Hematopoietic multipotent progenitor cell treated with erythropoietin and hydrocortisone succinate and interleukin-3 and kit ligand, for 15 days (in vitro differentiated cells): ENCODE measurements at regions not wholly inside any gene's neighbourhood (a gene's known extent, or its start where the extent isn't known, plus 50 kb on each side); places are given as distances from the start of the nearest gene placed in this dataset.
"Not testable (repeated sequence)": the region's sequence is repeated elsewhere in the genome, so short reads cannot be mapped to it uniquely, and the experiment has no call there.

Experiments used
- DNase-seq: peaks from one replicate; pipeline ENCODE4 v3.0.0-alpha.2; 2015; ENCODE audit warnings: low spot score

DNA sequence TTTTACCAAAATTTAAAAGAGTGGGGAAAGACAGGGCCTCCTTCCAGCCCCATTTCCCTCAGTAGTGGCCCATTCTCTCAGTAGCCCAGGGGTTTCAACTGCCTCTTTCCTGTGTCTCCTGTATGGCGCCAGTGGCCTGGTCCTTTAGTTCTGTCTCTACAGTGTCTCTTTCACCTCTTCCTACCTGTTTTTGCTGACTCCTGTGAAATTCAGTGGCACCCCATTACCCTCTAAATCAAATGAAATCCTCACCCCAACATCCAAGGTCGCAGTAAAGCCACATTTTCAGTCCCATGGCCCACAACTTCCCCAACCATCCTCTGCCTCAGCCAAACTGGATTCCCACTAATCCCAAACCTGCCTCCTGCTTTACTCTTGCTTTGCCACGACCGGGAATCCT lies 200.7 kb downstream of the IPMK start:
- DNase-seq: no peak

DNA sequence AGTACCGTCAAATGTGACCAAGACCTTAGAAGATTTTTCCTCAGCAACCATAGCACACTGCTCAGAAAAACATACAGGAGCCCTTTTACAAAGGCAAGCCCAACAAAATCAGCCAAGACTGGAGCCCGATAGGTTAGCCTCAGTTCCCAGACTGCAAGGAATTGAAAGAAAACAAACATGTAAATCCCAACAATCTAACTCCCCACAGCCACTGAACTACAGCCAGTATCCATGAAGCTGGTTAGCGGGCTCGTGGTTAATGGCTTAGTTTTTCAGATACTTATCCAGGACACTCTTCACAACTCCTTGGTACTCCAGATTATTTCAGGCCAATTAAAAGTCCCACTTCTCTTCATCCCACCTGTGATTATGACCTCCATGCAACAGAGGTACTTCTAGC lies 201.6 kb downstream of the IPMK start:
- DNase-seq: no peak

DNA sequence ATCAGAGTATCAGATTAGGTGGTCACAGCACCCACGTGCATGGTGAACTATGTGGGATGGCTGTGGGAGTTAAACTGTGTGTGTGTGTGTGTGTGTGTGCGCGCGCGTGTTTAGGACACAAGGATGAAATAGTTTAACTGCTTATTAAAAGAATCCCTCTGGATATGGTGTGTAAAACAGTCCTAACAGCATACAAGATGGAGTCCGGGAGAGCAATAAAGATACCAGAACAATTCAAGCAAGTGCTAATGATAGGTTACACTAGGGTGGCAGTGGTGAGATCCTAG lies 202.2 kb downstream of the IPMK start:
- DNase-seq: no peak

DNA sequence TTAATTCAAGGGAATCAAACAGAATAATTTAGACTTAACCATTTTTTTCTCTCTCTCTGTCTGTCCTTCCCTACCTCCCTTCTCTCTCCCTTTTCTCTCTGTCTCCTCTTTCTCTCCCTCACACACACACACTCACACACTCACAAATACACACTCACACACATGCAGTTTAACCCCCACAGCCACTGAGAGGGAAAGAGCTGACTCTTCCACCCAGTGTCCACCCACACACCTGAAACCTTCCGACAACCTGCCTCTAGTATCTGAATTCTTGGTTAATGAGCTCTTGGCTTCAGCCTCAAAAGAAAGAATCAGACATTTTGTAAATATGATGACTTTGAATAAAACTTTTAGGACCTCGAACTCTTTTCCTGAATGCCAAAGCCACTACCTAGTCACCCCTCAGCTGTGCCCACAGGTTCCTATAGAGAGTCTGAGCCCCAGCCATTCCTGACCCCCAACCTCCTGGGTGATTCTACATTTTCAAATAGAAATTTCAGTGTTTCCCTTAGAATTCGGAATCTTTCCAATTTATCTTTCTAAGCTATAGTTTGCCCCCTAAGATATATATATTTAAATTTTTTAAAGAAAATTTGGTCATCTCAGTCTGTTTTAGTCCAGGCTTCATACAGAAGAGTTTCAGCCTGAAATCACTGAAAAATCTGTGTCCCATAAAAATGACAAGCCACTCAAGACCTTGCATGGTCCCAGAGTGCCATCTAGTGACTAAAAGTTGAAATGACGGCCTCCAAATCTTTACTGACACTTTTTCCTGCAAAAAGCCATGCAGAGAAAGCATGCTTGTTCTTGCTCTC lies 202.8 kb downstream of the IPMK start:
- peak; percentile 26 for DNase-seq

DNA sequence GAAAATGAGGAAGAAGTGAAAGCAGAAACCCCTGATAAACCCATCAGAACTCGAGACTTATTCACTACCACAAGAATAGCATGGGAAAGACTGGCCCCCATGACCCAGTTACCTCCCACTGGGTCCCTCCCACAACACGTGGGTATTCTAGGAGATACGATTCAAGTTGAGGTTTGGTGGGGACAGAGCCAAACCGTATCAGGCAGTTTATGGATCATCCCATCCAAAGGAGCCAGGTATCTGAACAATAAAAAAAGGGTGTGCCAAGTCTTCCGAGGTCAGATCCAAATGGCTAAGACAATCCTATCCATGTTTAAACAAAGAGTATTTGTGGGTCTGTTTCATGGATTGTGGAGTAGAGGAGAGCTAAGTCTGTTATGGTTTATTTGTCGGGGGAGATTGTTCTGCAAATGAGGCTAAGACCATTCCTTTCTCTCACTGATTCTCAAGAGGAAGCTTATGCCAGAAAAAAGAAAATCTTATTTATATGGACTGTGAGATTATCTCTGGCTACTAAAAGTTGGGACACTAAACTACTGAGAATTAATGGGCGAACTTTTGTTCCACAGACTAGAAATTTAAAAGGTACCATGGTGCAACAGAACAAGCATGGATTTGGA lies 203.7 kb downstream of the IPMK start:
- DNase-seq: no peak

DNA sequence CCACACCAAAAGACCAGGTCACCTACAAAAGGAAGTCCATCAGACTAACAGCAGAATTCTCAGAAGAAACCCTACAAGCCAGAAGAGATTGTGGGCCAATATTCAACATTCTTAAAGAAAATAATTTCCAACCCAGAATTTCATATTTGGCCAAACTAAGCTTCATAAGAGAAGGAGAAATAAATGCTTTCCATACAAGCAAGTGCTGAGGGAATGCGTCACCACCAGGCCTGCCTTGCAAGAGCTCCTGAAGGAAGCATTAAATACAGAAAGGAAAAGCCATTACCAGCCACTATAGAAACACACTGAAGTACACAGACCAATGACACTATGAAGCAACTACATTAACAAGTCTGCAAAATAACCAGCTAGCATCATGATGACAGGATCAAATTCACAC lies 209.0 kb downstream of the IPMK start:
- DNase-seq: not testable (repeated sequence)

DNA sequence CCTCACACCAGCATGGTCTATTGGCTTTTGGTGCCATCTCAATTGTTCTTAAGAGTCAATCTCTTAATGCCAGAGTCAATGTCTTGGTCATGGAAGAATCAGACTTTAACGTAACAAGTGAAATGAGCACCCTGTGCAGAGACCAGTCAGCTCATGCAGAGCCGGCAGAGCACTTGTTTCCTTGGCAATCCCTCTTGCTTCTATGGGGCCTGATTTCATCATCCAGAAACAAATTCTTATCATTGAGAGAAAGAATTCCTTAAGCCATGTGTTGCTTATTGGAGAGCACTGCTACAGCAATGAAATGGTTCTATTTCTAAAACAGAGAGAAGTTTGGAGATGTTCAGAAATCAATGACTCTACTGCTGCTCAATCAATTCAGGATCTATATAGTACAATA lies 212.8 kb downstream of the IPMK start:
- DNase-seq: no peak

DNA sequence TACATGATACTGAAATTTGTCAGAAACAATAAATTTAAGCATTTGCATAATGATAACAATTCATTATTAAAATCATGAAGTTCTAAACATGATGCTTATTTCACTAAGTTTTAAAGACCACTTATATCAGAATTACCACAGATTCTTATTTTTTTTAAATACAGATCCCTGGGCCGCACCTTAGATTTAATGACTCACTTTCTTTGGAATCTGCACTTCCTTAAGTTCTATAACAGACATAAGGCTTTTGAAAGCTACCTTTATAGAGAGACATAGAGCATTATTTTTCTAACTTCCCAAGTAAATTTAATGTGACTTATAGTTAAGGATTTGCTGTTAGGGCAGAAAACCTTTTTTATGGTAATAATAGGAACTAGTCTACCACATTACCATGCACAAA lies 214.9 kb downstream of the IPMK start:
- no peak for DNase-seq

DNA sequence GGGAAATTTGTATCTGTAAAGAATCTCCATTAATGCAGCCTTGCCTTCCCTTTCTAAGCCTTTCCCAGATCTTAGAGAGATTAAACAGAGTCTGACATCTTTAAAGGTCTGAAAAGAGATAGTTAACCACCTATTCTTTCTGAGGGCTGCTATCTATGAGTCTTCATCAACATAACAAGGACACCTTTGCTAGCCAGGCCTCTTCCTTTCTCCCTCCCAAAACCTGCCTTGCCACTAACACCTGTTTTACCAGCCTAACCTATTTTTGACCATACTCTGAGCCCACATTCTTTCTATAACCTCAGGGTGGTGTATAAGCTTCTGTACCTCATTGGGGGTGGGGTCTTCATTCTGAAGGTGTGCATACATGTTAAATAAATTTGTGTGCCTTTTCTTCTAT lies 217.1 kb downstream of the IPMK start:
- DNase-seq: no peak

DNA sequence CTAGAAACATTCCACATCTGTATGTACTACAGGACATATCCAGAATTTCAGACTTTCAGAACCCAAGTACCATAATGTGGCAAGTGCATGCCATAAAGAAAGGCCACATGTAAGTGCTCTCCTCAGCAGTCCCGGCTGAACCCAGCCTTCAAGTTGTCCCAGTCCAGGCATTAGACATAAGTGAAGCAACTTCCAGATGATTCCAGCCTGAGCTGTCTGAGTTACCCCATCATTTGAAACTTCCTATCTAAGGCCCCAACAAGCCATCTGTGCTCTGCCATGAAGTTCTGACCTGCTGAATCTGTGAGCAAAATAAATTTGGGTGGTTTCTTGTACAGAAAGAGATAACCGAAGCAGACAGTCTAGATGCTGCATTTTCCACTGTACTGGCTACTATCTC lies 218.8 kb downstream of the IPMK start:
- no peak for DNase-seq

DNA sequence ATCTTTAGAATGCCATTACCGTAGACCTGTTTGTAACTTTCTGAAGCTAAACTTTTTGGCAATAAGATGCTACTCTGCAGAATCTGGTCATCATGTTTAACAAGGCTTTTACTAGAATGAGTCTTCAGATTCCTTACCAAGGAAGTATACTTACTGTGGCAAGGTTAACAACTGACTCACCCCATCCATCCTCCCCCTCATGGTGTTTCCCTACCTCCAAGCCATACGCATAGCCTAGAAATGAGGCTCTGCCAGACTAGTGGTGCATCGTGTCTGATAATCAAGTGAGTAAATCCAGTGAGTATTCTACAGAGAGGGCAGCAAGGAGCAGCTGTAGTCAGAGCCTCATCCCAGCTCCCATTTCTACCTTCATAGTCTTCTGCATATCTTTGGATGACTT lies 223.6 kb downstream of the IPMK start:
- DNase-seq: no peak

DNA sequence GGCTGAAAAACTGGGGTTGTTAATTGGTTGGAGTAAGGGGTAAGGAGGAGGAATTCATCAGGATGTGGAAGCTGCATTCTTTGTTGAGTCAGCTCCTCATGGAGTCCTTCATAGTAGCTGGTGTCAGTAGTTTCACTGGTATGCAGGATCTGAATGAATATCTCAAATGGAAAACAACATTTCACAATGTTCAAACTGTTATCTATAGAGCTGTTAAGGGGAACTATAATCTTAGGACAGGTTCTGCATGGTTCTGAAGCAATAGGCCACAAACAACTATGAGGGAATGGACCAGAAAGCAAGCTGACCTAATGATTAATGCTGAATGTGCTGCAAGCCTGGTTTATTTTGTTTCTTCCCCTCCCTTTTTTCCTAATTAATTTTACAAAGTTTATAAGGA lies 225.8 kb downstream of the IPMK start:
- DNase-seq: no peak

DNA sequence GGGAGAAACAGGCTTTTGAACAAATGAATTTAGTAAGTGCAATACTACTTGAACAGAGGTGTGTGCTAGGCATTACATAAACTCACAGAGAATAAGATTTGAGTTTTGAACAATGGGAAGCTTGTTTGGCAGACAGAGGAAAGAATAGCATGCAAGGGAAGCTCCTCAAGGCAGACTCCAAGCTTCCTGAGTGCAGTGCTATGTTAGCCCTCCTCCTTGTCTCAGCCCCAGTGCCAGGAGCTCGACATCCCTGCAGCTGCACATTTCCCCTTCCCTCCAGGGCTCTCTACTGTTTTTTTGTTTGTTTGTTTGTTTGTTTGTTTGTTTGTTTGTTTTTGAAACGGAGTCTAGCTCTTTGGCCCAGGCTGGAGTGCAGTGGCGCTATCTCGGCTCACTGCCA lies 237.5 kb downstream of the IPMK start:
- no peak for DNase-seq

DNA sequence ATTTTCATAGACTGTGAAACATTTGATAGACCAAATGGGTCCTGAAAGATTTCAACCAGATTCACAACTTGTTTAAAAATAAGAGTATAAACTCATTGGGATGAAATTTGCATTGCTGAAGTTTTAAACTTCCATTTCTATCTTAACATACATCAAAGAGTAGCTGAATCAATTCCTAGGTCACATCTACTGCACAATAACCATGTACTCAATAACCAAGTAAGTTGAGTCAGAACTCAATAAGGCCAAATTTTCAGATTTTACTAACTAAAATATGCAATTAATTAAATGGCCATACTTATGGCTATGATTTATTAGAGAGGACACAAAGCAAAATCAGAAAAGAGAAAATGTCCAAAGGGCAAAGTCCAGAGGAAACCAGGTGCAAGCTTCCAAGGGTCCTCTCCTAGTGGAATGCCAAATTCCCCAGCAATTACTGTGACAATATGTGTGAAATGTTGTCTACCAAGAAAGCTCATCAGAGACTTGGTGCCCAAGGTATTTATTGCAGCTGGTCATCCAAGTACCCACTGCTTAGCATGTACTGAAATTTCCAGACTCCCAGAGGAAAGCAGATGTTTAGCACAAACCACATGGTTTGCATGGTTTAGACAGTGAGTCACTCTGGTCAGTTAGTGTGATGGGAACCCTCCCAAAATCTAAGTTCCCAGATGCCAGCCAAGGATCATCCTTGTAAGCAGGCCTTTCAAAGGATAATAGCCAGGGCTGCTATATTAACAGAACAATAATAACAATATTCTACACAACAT lies 238.9 kb downstream of the IPMK start:
- DNase-seq: no peak

DNA sequence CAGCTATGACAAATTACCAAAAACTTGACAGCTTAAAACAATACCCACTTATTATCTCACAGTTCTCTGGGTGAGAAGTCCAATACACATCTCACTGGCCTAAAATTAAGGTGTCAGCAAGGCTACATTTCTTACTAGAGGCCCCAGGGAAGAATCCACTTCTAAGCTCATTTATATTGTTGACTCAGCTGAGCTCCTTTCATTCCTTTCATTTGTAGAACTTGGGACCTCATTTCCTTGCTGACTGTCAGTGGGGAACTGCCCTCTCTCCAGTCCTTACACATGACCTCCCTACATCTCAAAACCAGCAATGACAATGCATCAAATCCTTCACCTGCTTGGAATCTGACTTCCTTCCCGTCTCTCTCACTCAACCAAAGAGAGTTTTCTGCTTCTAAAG lies 240.3 kb downstream of the IPMK start:
- no peak for DNase-seq

DNA sequence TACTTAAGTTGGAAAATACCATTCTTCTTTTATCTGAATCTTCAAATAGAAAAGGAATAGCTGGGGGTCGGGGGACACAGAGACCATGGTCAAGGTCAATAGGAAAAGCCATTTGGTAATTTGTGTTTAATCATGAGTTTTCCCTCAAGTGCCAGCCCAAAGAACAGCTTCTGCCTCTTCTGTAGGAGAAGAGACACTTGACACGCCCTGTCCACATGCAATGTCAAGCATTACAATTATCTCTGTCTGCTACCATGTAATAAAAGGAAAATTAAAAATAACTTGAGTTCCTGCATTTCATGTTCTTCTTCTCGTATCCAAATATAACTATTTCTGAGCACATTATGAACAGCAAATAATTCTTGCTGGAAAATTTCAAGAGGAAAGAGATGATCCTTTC lies 241.7 kb downstream of the IPMK start:
- no peak for DNase-seq

DNA sequence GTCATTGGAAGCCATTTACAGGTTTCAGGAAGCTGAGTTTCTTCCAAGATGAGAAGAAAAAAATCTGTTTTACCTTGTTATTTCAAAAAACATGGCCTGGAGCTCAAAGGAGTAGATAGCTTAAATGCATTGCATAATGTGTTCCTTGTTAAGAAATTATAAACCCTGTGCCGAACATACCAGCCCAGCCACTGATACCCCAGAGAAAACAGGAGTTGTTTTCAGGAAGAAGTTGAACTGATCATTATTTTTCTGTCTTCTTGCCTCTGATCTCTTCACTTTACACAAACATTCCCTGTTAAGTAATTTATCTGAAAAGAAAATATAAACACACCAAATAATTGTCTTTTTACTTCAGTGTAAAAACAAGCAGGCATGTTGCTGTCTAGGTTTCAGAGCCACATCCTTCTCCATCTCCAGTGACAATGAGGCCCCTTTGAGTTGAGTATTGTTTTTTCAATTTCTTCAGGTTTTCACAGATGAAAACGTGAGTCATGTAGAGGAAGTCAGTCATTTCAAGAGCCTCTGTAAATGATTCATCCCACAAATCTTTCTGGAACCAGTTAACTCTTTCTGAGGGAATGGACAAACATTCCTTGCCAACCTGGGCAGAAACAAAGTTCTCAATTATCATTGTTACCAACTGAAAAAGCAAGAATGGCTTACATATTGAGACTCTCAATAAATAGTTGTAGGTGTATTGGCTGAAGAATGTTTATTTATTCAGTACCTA lies 244.2 kb downstream of the IPMK start:
- DNase-seq: no peak

DNA sequence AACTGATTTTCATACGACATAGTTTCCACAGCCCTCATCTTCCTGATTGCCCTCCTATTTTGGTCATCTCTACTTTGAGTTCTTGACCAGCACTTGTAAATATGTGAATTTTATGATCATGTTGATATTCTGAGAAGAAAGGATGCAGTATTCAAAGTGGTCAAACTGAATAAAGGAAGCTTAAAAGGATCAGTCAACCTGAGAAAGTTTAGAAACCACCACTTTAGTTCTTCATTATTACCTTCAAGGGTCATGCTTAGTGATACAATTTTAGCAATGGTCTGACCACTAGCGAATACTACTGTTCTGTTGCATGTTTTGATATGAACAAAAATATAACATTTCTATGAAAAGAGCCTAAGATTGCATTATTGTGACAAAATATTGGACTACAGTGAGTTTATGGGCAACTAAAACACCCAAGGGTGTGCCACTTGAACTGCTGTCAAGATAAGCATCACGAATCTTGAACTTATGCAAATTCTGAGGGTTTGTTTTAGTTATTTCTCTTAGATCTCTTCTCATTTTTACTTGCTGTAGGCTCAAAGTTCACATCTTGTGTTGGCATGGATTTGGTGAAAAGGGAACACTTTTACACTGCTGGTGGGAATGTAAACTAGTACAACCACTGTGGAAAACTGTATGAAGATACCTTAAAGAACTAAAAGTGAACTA lies 247.7 kb downstream of the IPMK start:
- DNase-seq: no peak

DNA sequence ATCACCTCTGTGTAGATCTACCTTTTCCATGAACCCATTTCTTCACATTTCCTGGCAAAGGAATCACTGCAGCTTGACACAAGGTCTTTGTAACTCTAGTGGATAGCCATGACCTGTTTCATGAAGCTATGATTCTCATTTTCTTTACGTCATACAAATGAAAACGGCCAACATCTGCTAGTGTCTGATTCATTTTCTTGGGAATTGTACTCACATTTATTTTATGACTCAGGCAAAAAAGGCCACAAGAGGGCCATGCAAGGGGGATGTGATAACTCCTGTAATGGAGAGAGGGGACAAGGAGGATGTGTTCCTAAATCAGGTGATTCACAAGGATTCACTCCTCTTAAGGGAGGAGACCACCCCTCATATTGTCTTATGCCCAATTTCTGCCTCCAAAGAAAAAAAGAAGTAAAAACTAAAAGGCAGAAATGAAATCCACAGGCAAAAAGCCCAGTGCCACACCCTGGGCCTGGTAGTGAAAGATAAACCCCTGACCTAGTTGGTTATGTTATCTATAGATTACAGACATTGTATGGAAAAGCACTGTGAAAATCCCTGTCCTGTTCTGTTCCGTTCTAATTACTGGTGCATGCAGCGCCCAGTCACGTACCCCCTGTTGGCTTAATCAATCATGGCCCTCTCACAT lies 249.9 kb downstream of the IPMK start:
- DNase-seq: peak; percentile 53

DNA sequence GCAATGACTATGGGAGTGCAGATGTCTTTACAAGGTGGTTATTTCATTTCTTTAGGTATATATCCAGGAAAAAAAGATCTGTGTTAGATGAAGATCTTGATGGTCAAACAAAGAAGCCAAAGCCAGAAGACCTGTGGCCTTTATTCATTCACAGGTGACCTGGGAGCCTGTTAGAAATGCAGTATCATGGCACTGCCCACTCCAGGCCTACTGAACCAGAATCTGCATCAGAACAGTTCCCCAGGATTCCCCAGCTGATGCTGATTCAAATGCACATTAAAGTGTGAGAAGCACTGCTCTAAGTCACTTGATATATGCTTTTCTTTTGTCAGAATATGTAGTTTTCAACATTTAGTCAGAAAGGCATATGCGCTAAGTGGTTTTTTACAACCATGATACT lies 251.1 kb downstream of the IPMK start:
- DNase-seq: no peak

DNA sequence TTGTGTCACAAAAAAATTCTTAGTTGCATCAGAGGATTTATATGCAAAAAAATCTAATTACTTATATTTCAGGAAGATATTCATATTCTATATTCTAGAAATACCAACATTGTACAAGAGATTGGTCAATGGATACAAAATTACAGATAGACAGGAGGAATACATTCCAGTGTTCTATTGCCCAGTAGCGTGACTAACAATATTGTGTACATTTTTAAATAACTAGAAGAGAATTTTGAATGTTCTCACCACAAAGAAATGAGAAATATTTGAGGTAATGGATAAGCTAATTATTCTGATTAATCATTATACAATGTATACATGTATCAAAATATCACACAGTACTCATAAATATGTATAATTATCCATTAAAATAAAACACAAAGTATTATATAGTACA lies 253.3 kb downstream of the IPMK start:
- DNase-seq: no peak

DNA sequence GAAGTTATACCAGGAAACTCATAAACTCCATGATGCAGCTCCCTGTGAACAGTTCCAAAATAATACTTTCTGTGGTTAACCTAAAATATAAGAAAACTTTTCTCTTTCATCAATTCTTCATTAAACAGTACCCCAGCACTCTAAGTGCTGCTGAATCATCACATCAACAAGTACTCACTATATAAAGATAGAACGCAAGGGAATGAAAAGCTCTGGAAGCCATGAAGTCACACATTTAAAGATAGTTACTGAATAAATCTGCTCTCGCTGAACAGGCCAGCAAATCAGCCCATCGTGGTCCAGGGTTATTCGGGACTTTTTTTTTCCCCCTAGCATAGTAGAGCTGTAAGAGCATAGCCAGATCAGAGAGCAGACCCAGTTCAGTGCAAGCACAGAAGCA lies 254.3 kb downstream of the IPMK start:
- DNase-seq: no peak
